Caco-2 (cell line): ENCODE measurements at regions not wholly inside any gene's neighbourhood (a gene's known extent, or its start where the extent isn't known, plus 50 kb on each side); places are given as distances from the start of the nearest gene placed in this dataset.
"Not testable (repeated sequence)": the region's sequence is repeated elsewhere in the genome, so short reads cannot be mapped to it uniquely, and the experiment has no call there.

Experiments used
- BruUV-seq: library from RNA; stranded (reverse); fragments of 400-500 nt; replicated peaks from 2 replicates; lab custom pipeline; 2021; lab: Mats Ljungman, UMichigan
- CTCF ChIA-PET: fragments of 300-600 bp; sonication (Branson Sonifier 250); formaldehyde crosslinking; loops from one replicate; lab custom pipeline; 2022; ENCODE audit warnings: antibody characterized with exemption; lab: Charles Lee
- POLR2A ChIA-PET: fragments of 300-600 bp; sonication (Branson Sonifier 250); formaldehyde crosslinking; loops from one replicate; lab custom pipeline; 2022; ENCODE audit warnings: antibody characterized with exemption; lab: Charles Lee
- DNase-seq, 2 experiments: peaks; one replicate each; pipeline versions ENCODE4 v3.0.0 to v3.0.0-alpha.2; 2020 to 2022
- H3K27me3 ChIP-seq: replicated peaks from 2 replicates; pipeline ENCODE4 v1.6.0; 2011; ENCODE audit warnings: low read length; ENCODE audit not compliant: control insufficient read depth, insufficient read depth
- H3K36me3 ChIP-seq: 2 replicates; pipeline ENCODE4 v1.5.1; 2011; ENCODE audit warnings: low read length; ENCODE audit not compliant: control insufficient read depth, insufficient read depth
- H3K4me1 ChIP-seq: fragments of 250-450 bp; sonication (Bioruptor Pico); 2 replicates; pipeline ENCODE4 v1.5.1; 2020; ENCODE audit warnings: mild to moderate bottlenecking
- H3K4me3 ChIP-seq: 2 replicates; pipeline ENCODE4 v1.5.1; 2011; ENCODE audit warnings: low read depth, mild to moderate bottlenecking, control low read depth, low read length
- H3K9me3 ChIP-seq: fragments of 250-450 bp; sonication (Bioruptor Pico); 2 replicates; pipeline ENCODE4 v1.5.1; 2020; ENCODE audit warnings: mild to moderate bottlenecking, moderate library complexity
- H3K27ac Mint-ChIP-seq: one replicate; pipeline ENCODE4 v1.8.0; 2022; ENCODE audit warnings: mixed read lengths; ENCODE audit not compliant: unreplicated experiment
- H3K27me3 Mint-ChIP-seq: one replicate; pipeline ENCODE4 v1.8.0; 2022; ENCODE audit warnings: mixed read lengths; ENCODE audit not compliant: insufficient read depth, unreplicated experiment
- H3K36me3 Mint-ChIP-seq: one replicate; pipeline ENCODE4 v1.8.0; 2022; ENCODE audit warnings: mild to moderate bottlenecking, mixed read lengths; ENCODE audit not compliant: insufficient read depth, unreplicated experiment
- H3K4me1 Mint-ChIP-seq: one replicate; pipeline ENCODE4 v1.8.0; 2022; ENCODE audit warnings: low read depth, mixed read lengths; ENCODE audit not compliant: unreplicated experiment
- H3K4me3 Mint-ChIP-seq: one replicate; pipeline ENCODE4 v1.8.0; 2022; ENCODE audit warnings: mild to moderate bottlenecking, moderate library complexity, mixed read lengths; ENCODE audit not compliant: unreplicated experiment
- H3K9me3 Mint-ChIP-seq: one replicate; pipeline ENCODE4 v1.8.0; 2022; ENCODE audit warnings: mixed read lengths; ENCODE audit not compliant: unreplicated experiment
- CTCF ChIP-seq, 2 experiments: fragments of 200-600 bp in 1 of 2; IDR thresholded peaks; 1 replicate in 1 of 2; 2 replicates in 1 of 2; pipeline versions ENCODE4 v1.5.1 to v1.8.0; 2011 to 2022; ENCODE audit warnings: antibody characterized with exemption in 1 of 2, control low read depth in 1 of 2, inconsistent platforms in 1 of 2, low read depth in 1 of 2, low read length in 1 of 2, mild to moderate bottlenecking in 1 of 2, moderate library complexity in 1 of 2; ENCODE audit not compliant: insufficient read depth in 1 of 2, severe bottlenecking in 1 of 2, unreplicated experiment in 1 of 2
- intact Hi-C: fragments of 100-400 bp; cut with micrococcal nuclease; formaldehyde crosslinking; loops from one replicate; pipeline ENCODE4 v1.10.0; 2022; ENCODE audit not compliant: unreplicated experiment

GRCh38 chr18:78431606-78432005, 548.0 kb upstream of the SALL3 start:
- H3K4me1 Mint-ChIP-seq, result no peaks in the 10 kb centered on the region
- CTCF ChIA-PET, result no interaction called here
- no peaks in the 10 kb centered on the region for H3K4me1 ChIP-seq
- TF ChIP-seq CTCF (IDR thresholded peaks at IDR 0.05; ENCODE audit: insufficient read depth in 1 of 2, low read depth in 1 of 2, low read length in 1 of 2, severe bottlenecking in 1 of 2, unreplicated experiment in 1 of 2), result no peak
- DNase-seq, result no peak
- no peaks in the 10 kb centered on the region for H3K36me3 ChIP-seq
- POLR2A ChIA-PET, result no interaction called here
- H3K4me3 ChIP-seq, result no peak overlapping the region
- no peaks in the 10 kb centered on the region for H3K9me3 Mint-ChIP-seq
- no peaks in the 10 kb centered on the region for H3K9me3 ChIP-seq
- no TSS peak for BruUV-seq
- H3K4me3 Mint-ChIP-seq, result no peak overlapping the region
- no peak overlapping the region for H3K27ac Mint-ChIP-seq
- intact Hi-C loops, result no loop called here
- H3K36me3 Mint-ChIP-seq, result no peaks in the 10 kb centered on the region
- no peaks in the 10 kb centered on the region for H3K27me3 Mint-ChIP-seq
- no peaks in the 10 kb centered on the region for H3K27me3 ChIP-seq

DNA sequence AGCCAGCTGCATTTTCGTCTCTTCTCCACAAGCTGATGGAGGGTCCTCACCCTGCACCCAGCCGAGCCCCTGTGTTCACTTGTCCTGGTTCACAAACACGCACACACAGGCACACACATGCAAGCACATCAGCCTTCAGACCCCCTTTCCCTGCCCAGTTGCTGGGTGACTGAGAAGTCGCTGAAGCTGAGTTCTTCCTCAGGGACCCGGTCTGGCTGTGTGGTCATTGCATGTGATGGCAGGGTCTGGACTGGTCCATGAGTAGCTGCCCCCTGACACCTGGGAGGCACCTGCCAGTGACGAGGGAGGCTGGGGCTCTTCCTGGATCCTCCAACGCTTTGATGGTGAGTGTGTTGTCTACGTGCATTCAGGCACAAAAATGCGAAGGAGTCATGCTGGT, 546.1 kb upstream of the SALL3 start:
- intact Hi-C loops, result no loop called here
- no TSS peak for BruUV-seq
- Mint-ChIP-seq H3K36me3 (no peaks in the 10 kb centered on the region), H3K4me3 (no peak overlapping the region), H3K27me3 (no peaks in the 10 kb centered on the region), H3K4me1 (no peaks in the 10 kb centered on the region), H3K9me3 (no peaks in the 10 kb centered on the region), H3K27ac (no peak overlapping the region)
- ChIA-PET CTCF (no interaction called here), POLR2A (no interaction called here)
- DNase-seq, result no peak
- Histone ChIP-seq H3K27me3 (no peaks in the 10 kb centered on the region), H3K4me3 (no peak overlapping the region), H3K9me3 (no peaks in the 10 kb centered on the region), H3K36me3 (no peaks in the 10 kb centered on the region), H3K4me1 (no peaks in the 10 kb centered on the region)
- TF ChIP-seq CTCF (IDR thresholded peaks at IDR 0.05; ENCODE audit: insufficient read depth in 1 of 2, low read depth in 1 of 2, low read length in 1 of 2, severe bottlenecking in 1 of 2, unreplicated experiment in 1 of 2), result no peak

DNA sequence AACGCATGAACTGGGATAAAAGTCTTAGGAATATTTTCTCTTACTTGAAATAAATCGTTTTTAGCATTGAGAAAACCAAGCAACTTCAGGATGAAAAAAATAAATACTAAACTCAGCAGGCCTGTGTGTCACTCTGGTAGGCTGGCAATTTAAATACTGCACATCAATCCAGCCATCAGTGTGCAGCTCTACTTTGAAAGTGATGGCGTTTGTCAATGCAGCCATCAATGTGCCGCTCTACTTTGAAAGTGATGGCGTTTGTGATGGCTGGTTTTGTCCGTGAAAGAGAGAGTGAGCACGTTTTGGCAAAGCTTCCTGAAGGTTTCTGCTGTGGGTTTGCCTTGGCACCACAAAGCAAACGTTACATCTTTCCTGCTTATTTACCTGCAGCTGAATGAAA, 543.5 kb upstream of the SALL3 start:
- no TSS peak for BruUV-seq
- POLR2A ChIA-PET, result no interaction called here
- Mint-ChIP-seq H3K27me3 (no peaks in the 10 kb centered on the region), H3K4me1 (no peaks in the 10 kb centered on the region), H3K9me3 (no peaks in the 10 kb centered on the region), H3K27ac (no peak overlapping the region), H3K36me3 (no peaks in the 10 kb centered on the region), H3K4me3 (no peak overlapping the region)
- no peak for TF ChIP-seq CTCF (IDR thresholded peaks at IDR 0.05; ENCODE audit: insufficient read depth in 1 of 2, low read depth in 1 of 2, low read length in 1 of 2, severe bottlenecking in 1 of 2, unreplicated experiment in 1 of 2)
- no peak for DNase-seq
- intact Hi-C loops, result no loop called here
- Histone ChIP-seq H3K9me3 (no peaks in the 10 kb centered on the region), H3K27me3 (no peaks in the 10 kb centered on the region), H3K36me3 (no peaks in the 10 kb centered on the region), H3K4me3 (no peak overlapping the region), H3K4me1 (no peaks in the 10 kb centered on the region)
- CTCF ChIA-PET, result no interaction called here

DNA sequence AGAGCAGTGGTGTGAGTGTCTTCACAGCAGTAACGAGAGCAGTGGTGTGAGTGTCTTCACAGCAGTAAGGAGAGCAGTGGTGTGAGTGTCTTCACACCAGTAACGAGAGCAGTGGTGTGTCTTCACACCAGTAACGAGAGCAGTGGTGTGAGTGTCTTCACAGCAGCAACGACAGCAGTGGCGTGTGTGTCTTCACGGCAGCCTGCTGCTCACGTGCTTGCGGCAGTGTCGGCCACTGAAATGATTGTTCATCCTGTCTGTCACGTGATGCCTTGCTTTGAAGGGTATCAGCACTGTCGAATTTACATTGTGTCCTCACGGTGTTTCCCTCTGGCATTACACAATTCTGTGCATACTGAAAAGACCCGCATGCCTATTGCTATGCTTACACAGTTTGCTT, 541.4 kb upstream of the SALL3 start:
- H3K9me3 Mint-ChIP-seq, DNase-seq, BruUV-seq, H3K27me3 ChIP-seq, POLR2A ChIA-PET, H3K27ac Mint-ChIP-seq, H3K4me3 ChIP-seq, H3K9me3 ChIP-seq, H3K4me1 ChIP-seq, H3K27me3 Mint-ChIP-seq, intact Hi-C loops, CTCF ChIA-PET, H3K36me3 Mint-ChIP-seq, H3K4me3 Mint-ChIP-seq, H3K4me1 Mint-ChIP-seq, H3K36me3 ChIP-seq: not testable (repeated sequence)
